NCI-H1105 (cell line): ENCODE measurements at regions not wholly inside any gene's neighbourhood (a gene's known extent, or its start where the extent isn't known, plus 50 kb on each side); places are given as distances from the start of the nearest gene placed in this dataset.

Experiments used
- DNase-seq: peaks from one replicate; lab custom pipeline; 2025; lab: John Stamatoyannopoulos, UW

GRCh38 chr9:115986508-115986907 lies 167.1 kb upstream of the PAPPA start:
- DNase-seq, result no peak

GRCh38 chr9:115988701-115989100 lies 164.9 kb upstream of the PAPPA start:
- no peak for DNase-seq

GRCh38 chr9:115989831-115990230 lies 163.8 kb upstream of the PAPPA start:
- DNase-seq, result no peak

- no peak for DNase-seq
These were observed 160.8 kb upstream of the PAPPA start for GRCh38 chr9:115992834-115993233.

- DNase-seq, result no peak
These were observed 155.7 kb upstream of the PAPPA start for GRCh38 chr9:115997923-115998322.

- no peak for DNase-seq
These were observed 154.9 kb upstream of the PAPPA start for GRCh38 chr9:115998666-115999065.

GRCh38 chr9:115999498-115999897 lies 154.1 kb upstream of the PAPPA start:
- DNase-seq, result no peak

GRCh38 chr9:116000748-116001329 lies 152.8 kb upstream of the PAPPA start:
- no peak for DNase-seq

GRCh38 chr9:116002181-116002580 lies 151.4 kb upstream of the PAPPA start:
- no peak for DNase-seq

GRCh38 chr9:116002624-116003023 lies 151.0 kb upstream of the PAPPA start:
- no peak for DNase-seq

GRCh38 chr9:116003397-116003796 lies 150.2 kb upstream of the PAPPA start:
- no peak for DNase-seq

GRCh38 chr9:116005205-116005604 lies 148.4 kb upstream of the PAPPA start:
- no peak for DNase-seq

- DNase-seq, result no peak
These were observed 145.8 kb upstream of the PAPPA start for GRCh38 chr9:116007824-116008223.

- DNase-seq, result no peak
These were observed 145.3 kb upstream of the PAPPA start for GRCh38 chr9:116008278-116008677.

- no peak for DNase-seq
These were observed 144.2 kb upstream of the PAPPA start for GRCh38 chr9:116009420-116009819.

GRCh38 chr9:116015855-116016254 lies 137.7 kb upstream of the PAPPA start:
- no peak for DNase-seq

GRCh38 chr9:116020146-116020545 lies 133.4 kb upstream of the PAPPA start:
- DNase-seq, result no peak

GRCh38 chr9:116020801-116021200 lies 132.8 kb upstream of the PAPPA start:
- no peak for DNase-seq

- no peak for DNase-seq
These were observed 126.5 kb upstream of the PAPPA start for GRCh38 chr9:116027096-116027495.

GRCh38 chr9:116027511-116027910 lies 126.1 kb upstream of the PAPPA start:
- no peak for DNase-seq

- no peak for DNase-seq
These were observed 125.6 kb upstream of the PAPPA start for GRCh38 chr9:116027951-116028350.

- no peak for DNase-seq
These were observed 123.1 kb upstream of the PAPPA start for GRCh38 chr9:116030517-116030916.

- no peak for DNase-seq
These were observed 120.7 kb upstream of the PAPPA start for GRCh38 chr9:116032683-116033440.

- DNase-seq, result no peak
These were observed 114.3 kb upstream of the PAPPA start for GRCh38 chr9:116039312-116039711.
